ENCODE measurements at regions not wholly inside any gene's neighbourhood (a gene's known extent, or its start where the extent isn't known, plus 50 kb on each side); places are given as distances from the start of the nearest gene placed in this dataset.

DNA sequence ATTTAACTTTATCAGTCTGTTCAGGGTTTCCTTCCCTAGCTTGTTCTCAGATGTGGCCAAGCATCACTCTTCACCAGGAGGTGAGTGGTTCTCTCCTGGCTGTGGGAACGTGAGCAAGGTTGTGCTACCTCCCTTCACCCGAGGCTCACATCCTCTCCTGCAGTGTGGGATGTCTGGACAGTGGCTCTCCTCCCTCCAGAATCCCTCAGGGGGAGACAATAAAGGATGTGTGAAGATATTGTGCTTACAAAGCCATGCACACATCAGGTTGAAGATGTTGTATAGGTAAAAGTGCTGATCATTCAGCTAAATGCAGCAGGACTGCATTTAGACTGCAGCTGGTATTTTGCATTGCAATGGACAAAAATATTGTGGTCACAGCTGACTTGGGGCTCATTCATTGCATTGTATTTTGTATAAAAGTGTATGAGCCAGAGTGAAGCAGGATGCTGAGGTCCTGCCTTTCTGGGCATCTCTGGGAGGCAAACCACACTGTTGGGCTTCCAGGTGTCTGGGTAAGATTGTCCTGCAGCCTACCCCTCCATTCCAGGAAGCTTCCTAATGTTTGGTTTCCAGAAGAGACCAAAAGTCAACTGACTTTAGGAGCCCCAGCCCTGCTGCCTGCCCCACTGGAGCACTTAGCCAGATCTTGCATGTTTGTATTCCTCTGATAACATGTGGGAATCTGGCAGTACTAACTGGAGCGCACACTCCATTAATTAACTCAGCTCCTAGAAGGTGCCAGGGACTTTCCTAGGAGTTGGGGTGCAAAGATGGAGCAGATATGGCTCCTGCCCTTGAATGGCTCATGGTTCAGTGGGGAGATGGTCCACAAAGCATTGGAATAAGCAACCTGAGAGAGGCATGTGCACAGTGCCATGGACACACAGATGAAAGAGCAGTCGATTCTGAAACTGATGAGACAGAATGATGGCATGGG lies 292.5 kb upstream of the ZNF32 start:
- H3K4me3 ChIP-seq (ENCODE audit: control insufficient read depth, low read depth, low read length) = no peak overlapping the region
- no peak for TF ChIP-seq CTCF (IDR thresholded peaks at IDR 0.05; ENCODE audit: control insufficient read depth, insufficient read depth, low read depth, low read length, missing control alignments)

GRCh38 chr10:43939939-43940820 lies 291.5 kb upstream of the ZNF32 start:
- no peak for TF ChIP-seq CTCF (IDR thresholded peaks at IDR 0.05; ENCODE audit: control insufficient read depth, insufficient read depth, low read depth, low read length, missing control alignments)
- DNase-seq (ENCODE audit: low read depth) = peak; percentile 3
- no peak overlapping the region for H3K4me3 ChIP-seq (ENCODE audit: control insufficient read depth, low read depth, low read length)

More for the DNA sequence above, 292.5 kb upstream of the ZNF32 start:
- no peak for DNase-seq (ENCODE audit: low read depth)

- DNase-seq (ENCODE audit: low read depth) = no peak
- no peak for TF ChIP-seq CTCF (IDR thresholded peaks at IDR 0.05; ENCODE audit: control insufficient read depth, insufficient read depth, low read depth, low read length, missing control alignments)
These were observed 290.8 kb upstream of the ZNF32 start for GRCh38 chr10:43939389-43939938.

GRCh38 chr10:43938810-43939209 lies 290.1 kb upstream of the ZNF32 start:
- no peak for TF ChIP-seq CTCF (IDR thresholded peaks at IDR 0.05; ENCODE audit: control insufficient read depth, insufficient read depth, low read depth, low read length, missing control alignments)
- no peak for DNase-seq (ENCODE audit: low read depth)
- H3K4me3 ChIP-seq (ENCODE audit: control insufficient read depth, low read depth, low read length) = no peak overlapping the region

More at GRCh38 chr10:43939389-43939938, 290.8 kb upstream of the ZNF32 start:
- no peak overlapping the region for H3K4me3 ChIP-seq (ENCODE audit: control insufficient read depth, low read depth, low read length)

- DNase-seq (ENCODE audit: low read depth) = peak; percentile 48
- no peak for TF ChIP-seq CTCF (IDR thresholded peaks at IDR 0.05; ENCODE audit: control insufficient read depth, insufficient read depth, low read depth, low read length, missing control alignments)
- H3K4me3 ChIP-seq (ENCODE audit: control insufficient read depth, low read depth, low read length) = no peak overlapping the region
These were observed 282.7 kb upstream of the ZNF32 start for GRCh38 chr10:43931308-43931930.

GRCh38 chr10:43930777-43931176 lies 282.1 kb upstream of the ZNF32 start:
- DNase-seq (ENCODE audit: low read depth) = no peak
- H3K4me3 ChIP-seq (ENCODE audit: control insufficient read depth, low read depth, low read length) = no peak overlapping the region
- no peak for TF ChIP-seq CTCF (IDR thresholded peaks at IDR 0.05; ENCODE audit: control insufficient read depth, insufficient read depth, low read depth, low read length, missing control alignments)
